OCI-LY1 (cell line): ENCODE measurements at regions not wholly inside any gene's neighbourhood (a gene's known extent, or its start where the extent isn't known, plus 50 kb on each side); places are given as distances from the start of the nearest gene placed in this dataset.
"Not testable (repeated sequence)": the region's sequence is repeated elsewhere in the genome, so short reads cannot be mapped to it uniquely, and the experiment has no call there.

Experiments used
- H2AFZ ChIP-seq: fragments of 200-600 bp; sonication (generic), shearing (Covaris generic); 2 replicates; pipeline ENCODE4 v1.6.0; 2014; ENCODE audit warnings: antibody characterized with exemption, mild to moderate bottlenecking, low read length
- H3F3A ChIP-seq: fragments of 200-600 bp; sonication (generic), shearing (Covaris generic); 2 replicates; pipeline ENCODE4 v1.6.0; 2014; ENCODE audit warnings: mild to moderate bottlenecking, antibody characterized with exemption, low read length, moderate library complexity; ENCODE audit not compliant: insufficient read depth
- H3K27ac ChIP-seq: fragments of 200-600 bp; sonication (generic); 2 replicates; pipeline ENCODE4 v1.5.1; 2014; ENCODE audit warnings: low read length, mixed run types, mild to moderate bottlenecking, low read depth; ENCODE audit not compliant: poor library complexity, severe bottlenecking
- H3K27me3 ChIP-seq: fragments of 200-600 bp; sonication (generic); 2 replicates; pipeline ENCODE4 v1.6.0; 2014; ENCODE audit warnings: antibody characterized with exemption, mild to moderate bottlenecking, low read length, moderate library complexity; ENCODE audit not compliant: insufficient read depth
- H3K36me3 ChIP-seq: fragments of 200-600 bp; sonication (generic); 2 replicates; pipeline ENCODE4 v1.6.1; 2014; ENCODE audit warnings: mild to moderate bottlenecking, antibody characterized with exemption, low read length, moderate library complexity, mixed read lengths; ENCODE audit not compliant: insufficient read depth
- H3K4me1 ChIP-seq: fragments of 200-600 bp; sonication (generic); 2 replicates; pipeline ENCODE4 v1.5.1; 2014; ENCODE audit warnings: mild to moderate bottlenecking, low read length, moderate library complexity; ENCODE audit not compliant: insufficient read depth, severe bottlenecking
- H3K4me2 ChIP-seq: fragments of 200-600 bp; sonication (generic), shearing (Covaris generic); 2 replicates; pipeline ENCODE4 v1.6.1; 2014; ENCODE audit warnings: low read length
- H3K4me3 ChIP-seq: fragments of 200-600 bp; sonication (generic); 2 replicates; pipeline ENCODE4 v1.5.1; 2014; ENCODE audit warnings: low read length, low read depth, mild to moderate bottlenecking, mixed read lengths; ENCODE audit not compliant: poor library complexity, severe bottlenecking
- H3K79me2 ChIP-seq: fragments of 200-600 bp; shearing (Covaris generic); 2 replicates; pipeline ENCODE4 v1.6.1; 2016; ENCODE audit warnings: mixed run types, low read length, mixed read lengths; ENCODE audit not compliant: insufficient read depth
- H3K9ac ChIP-seq: fragments of 200-600 bp; sonication (generic), shearing (Covaris generic); 2 replicates; pipeline ENCODE4 v1.6.1; 2014; ENCODE audit warnings: mild to moderate bottlenecking, low read length, mixed read lengths
- H3K9me2 ChIP-seq: fragments of 200-600 bp; sonication (generic), shearing (Covaris generic); 2 replicates; pipeline ENCODE4 v1.6.1; 2014; ENCODE audit warnings: low read depth, mild to moderate bottlenecking, low read length, mixed read lengths
- H3K9me3 ChIP-seq: fragments of 200-600 bp; shearing (Covaris generic); 2 replicates; pipeline ENCODE4 v1.6.1; 2014; ENCODE audit warnings: low read length, mixed read lengths
- H4K20me1 ChIP-seq: fragments of 200-600 bp; sonication (generic), shearing (Covaris generic); 2 replicates; pipeline ENCODE4 v1.6.0; 2016; ENCODE audit warnings: mild to moderate bottlenecking, low read length; ENCODE audit not compliant: insufficient read depth
- CTCF ChIP-seq: fragments of 200-600 bp; sonication (generic), shearing (Covaris generic); IDR thresholded peaks from 2 replicates; pipeline ENCODE4 v1.5.1; 2017; ENCODE audit warnings: mild to moderate bottlenecking, antibody characterized with exemption, low read length, moderate library complexity, mixed read lengths
- EZH2 ChIP-seq: fragments of 200-600 bp; sonication (generic), shearing (Covaris generic); IDR thresholded peaks from 2 replicates; pipeline ENCODE4 v1.8.0; 2017; ENCODE audit warnings: borderline replicate concordance, mixed run types, mild to moderate bottlenecking, antibody characterized with exemption, low read length, moderate library complexity, mixed read lengths

- TF ChIP-seq EZH2 (no peak), CTCF (no peak)
- Histone ChIP-seq H3F3A (no peaks in the 10 kb centered on the region), H3K9ac (no peak overlapping the region), H3K27ac (no peak overlapping the region), H3K36me3 (no peaks in the 10 kb centered on the region), H3K4me1 (peaks cover 5% of the 10 kb centered on the region), H3K27me3 (no peaks in the 10 kb centered on the region), H3K9me2 (no peaks in the 10 kb centered on the region), H2AFZ (no peak overlapping the region), H4K20me1 (no peaks in the 10 kb centered on the region), H3K4me3 (no peak overlapping the region), H3K9me3 (no peaks in the 10 kb centered on the region), H3K79me2 (no peaks in the 10 kb centered on the region), H3K4me2 (no peak overlapping the region)
These were observed 187.9 kb downstream of the NFKBIZ start for GRCh38 chr3:102037209-102037608.

- Histone ChIP-seq H3K9me3 (no peaks in the 10 kb centered on the region), H3K27me3 (no peaks in the 10 kb centered on the region), H4K20me1 (no peaks in the 10 kb centered on the region), H3F3A (no peaks in the 10 kb centered on the region), H3K9me2 (no peaks in the 10 kb centered on the region), H3K36me3 (no peaks in the 10 kb centered on the region), H3K4me1 (peaks cover 5% of the 10 kb centered on the region), H3K4me3 (no peak overlapping the region), H3K9ac (no peak overlapping the region), H2AFZ (no peak overlapping the region), H3K27ac (no peak overlapping the region), H3K79me2 (no peaks in the 10 kb centered on the region), H3K4me2 (no peak overlapping the region)
- no peak for TF ChIP-seq CTCF
- TF ChIP-seq EZH2: no peak
These were observed 188.5 kb downstream of the NFKBIZ start for GRCh38 chr3:102037791-102038190.

- TF ChIP-seq CTCF: no peak
- TF ChIP-seq EZH2: no peak
- Histone ChIP-seq H3K27me3 (no peaks in the 10 kb centered on the region), H3K4me1 (peaks cover 5% of the 10 kb centered on the region), H3K9me2 (no peaks in the 10 kb centered on the region), H3F3A (no peaks in the 10 kb centered on the region), H3K27ac (no peak overlapping the region), H3K79me2 (no peaks in the 10 kb centered on the region), H3K9ac (no peak overlapping the region), H2AFZ (no peak overlapping the region), H4K20me1 (no peaks in the 10 kb centered on the region), H3K4me2 (no peak overlapping the region), H3K4me3 (no peak overlapping the region), H3K9me3 (no peaks in the 10 kb centered on the region), H3K36me3 (no peaks in the 10 kb centered on the region)
These were observed 189.3 kb downstream of the NFKBIZ start for GRCh38 chr3:102038477-102039142.

- not testable (repeated sequence) for H3K36me3 ChIP-seq, H3K9ac ChIP-seq, H3K27me3 ChIP-seq, H3K4me1 ChIP-seq, H3F3A ChIP-seq, H2AFZ ChIP-seq, H3K9me3 ChIP-seq, H3K27ac ChIP-seq, H3K4me2 ChIP-seq, H4K20me1 ChIP-seq, H3K9me2 ChIP-seq, H3K79me2 ChIP-seq, H3K4me3 ChIP-seq
These were observed 190.8 kb downstream of the NFKBIZ start for GRCh38 chr3:102040144-102040543.
